Stomach (tissue), 8 donors: ENCODE measurements at regions not wholly inside any gene's neighbourhood (a gene's known extent, or its start where the extent isn't known, plus 50 kb on each side); places are given as distances from the start of the nearest gene placed in this dataset.
"Not testable (repeated sequence)": the region's sequence is repeated elsewhere in the genome, so short reads cannot be mapped to it uniquely, and the experiment has no call there.

Experiments
- DNase-seq, 2 donors: peaks; one replicate each; pipeline versions ENCODE4 v3.0.0 to v3.0.0-alpha.2; 2013 to 2019
- H3K27ac ChIP-seq, 5 donors: fragments of 200-600 bp in 4 of 5; sonication (generic) in 4 of 5; one replicate each; pipeline ENCODE4 v1.5.1; 2013 to 2019; ENCODE audit warnings: mild to moderate bottlenecking in 1 of 5, moderate library complexity in 1 of 5
- H3K27me3 ChIP-seq, 3 donors: fragments of 200-600 bp; sonication (generic); one replicate each; pipeline ENCODE4 v1.5.1; 2017 to 2019; ENCODE audit warnings: mixed run types in 1 of 3
- H3K36me3 ChIP-seq, 4 donors: fragments of 200-600 bp; sonication (generic); 1 replicate in 3 of 4; 2 replicates in 1 of 4; pipeline ENCODE4 v1.5.1; 2016 to 2019
- H3K4me1 ChIP-seq, 4 donors: fragments of 200-600 bp; sonication (generic); one replicate each; pipeline ENCODE4 v1.5.1; 2016 to 2019
- H3K4me3 ChIP-seq, 4 donors: fragments of 200-600 bp; sonication (generic) in 3 of 4; one replicate each; pipeline ENCODE4 v1.5.1; 2016 to 2019; ENCODE audit warnings: mild to moderate bottlenecking in 1 of 4
- H3K9me3 ChIP-seq, 4 donors: fragments of 200-600 bp; sonication (generic); one replicate each; pipeline ENCODE4 v1.5.1; 2016 to 2019
- CTCF ChIP-seq, 7 experiments: fragments of 450-650 bp in 4 of 7; fragments of 200-600 bp in 3 of 7; sonication (generic) in 3 of 7; IDR thresholded peaks; one replicate each; pipeline ENCODE4 v1.5.1; 2016 to 2019; ENCODE audit warnings: antibody characterized with exemption in 7 of 7, control low read depth in 2 of 7, mild to moderate bottlenecking in 1 of 7
- EP300 ChIP-seq: sonication (generic); formaldehyde crosslinking; IDR thresholded peaks from one replicate; pipeline ENCODE4 v1.6.1; 2017; ENCODE audit warnings: antibody characterized with exemption
- POLR2A ChIP-seq, 4 donors: fragments of 450-650 bp; IDR thresholded peaks; one replicate each; pipeline ENCODE4 v1.6.1; 2016; ENCODE audit warnings: antibody characterized with exemption in 4 of 4, control low read depth in 2 of 4, mild to moderate bottlenecking in 1 of 4, moderate library complexity in 1 of 4
- POLR2AphosphoS5 ChIP-seq, 3 donors: sonication (generic); formaldehyde crosslinking; IDR thresholded peaks; one replicate each; pipeline ENCODE4 v1.6.1; 2016; ENCODE audit warnings: antibody characterized with exemption in 3 of 3
- WGBS, 5 donors: extraction: QIAGEN DNeasy Blood & Tissue Kit in 3 of 5; methylation state at CpG; one replicate each; pipeline versions ENCODE4 v1.1.5 to v1.1.7; 2013 to 2018; 5-methylcytosine and 5-hydroxymethylcytosine counted together
- intact Hi-C: fragments of 100-400 bp; cut with DNase I; formaldehyde crosslinking; loops from one replicate; pipeline ENCODE4 v1.15.1; 2023; ENCODE audit warnings: low total_unique reads
- small RNA-seq, 4 donors: library from RNA; depleted of rRNA; stranded (forward); fragments of <200 nt; gene quantifications; one replicate each; pipeline ENCODE3, GENCODE V24; 2016
- donor health status: healthy with polysubstance abuse.
- donor health status: Bipolar disorder and iron deficiency.
- donor health status: healthy.

GRCh38 chr15:79778378-79778990, 118.3 kb downstream of the MTHFS start:
- peaks cover 0 to 6% (median 0%) of the 10 kb centered on the region in 4 donors for H3K4me1 ChIP-seq
- DNase-seq = no peak
- intact Hi-C loops = no loop called here
- TF ChIP-seq POLR2AphosphoS5 (IDR thresholded peaks at IDR 0.05) (no peak), EP300 (no peak), CTCF (IDR thresholded peaks at IDR 0.05) (no peak), POLR2A (IDR thresholded peaks at IDR 0.05) (no peak)
- H3K4me3 ChIP-seq = no peak overlapping the region
- H3K9me3 ChIP-seq = peaks cover 5 to 24% (median 16%) of the 10 kb centered on the region in 4 donors
- WGBS, 5 donors = 80 to 94% (median 91%) methylated on average over 3 of the region's 3 CpGs
- no peak overlapping the region for H3K27ac ChIP-seq
- no peaks in the 10 kb centered on the region for H3K36me3 ChIP-seq
- H3K27me3 ChIP-seq = peaks cover 0 to 9% (median 0%) of the 10 kb centered on the region in 3 donors

- Histone ChIP-seq H3K27me3 (peaks cover 0 to 9% (median 0%) of the 10 kb centered on the region in 3 donors), H3K9me3 (peaks cover 5 to 24% (median 16%) of the 10 kb centered on the region in 4 donors), H3K27ac (no peak overlapping the region), H3K36me3 (no peaks in the 10 kb centered on the region), H3K4me1 (peaks cover 0 to 6% (median 0%) of the 10 kb centered on the region in 4 donors), H3K4me3 (no peak overlapping the region)
- TF ChIP-seq POLR2A (IDR thresholded peaks at IDR 0.05) (no peak), POLR2AphosphoS5 (IDR thresholded peaks at IDR 0.05) (no peak), CTCF (IDR thresholded peaks at IDR 0.05) (no peak), EP300 (no peak)
- WGBS, 5 donors = 80 to 100% (median 90%) methylated on average over 2 of the region's 2 CpGs
- intact Hi-C loops = no loop called here
- DNase-seq = no peak
These were observed 117.1 kb downstream of the MTHFS start for GRCh38 chr15:79779746-79780145.

- intact Hi-C loops, H3K36me3 ChIP-seq, H3K4me1 ChIP-seq, DNase-seq, H3K4me3 ChIP-seq, H3K27ac ChIP-seq, H3K27me3 ChIP-seq: not testable (repeated sequence)
- H3K9me3 ChIP-seq = peaks cover 5 to 24% (median 16%) of the 10 kb centered on the region in 4 donors
These were observed 114.5 kb downstream of the MTHFS start for GRCh38 chr15:79782307-79782706.

Small RNA genes in the stretch of these regions (small RNA-seq; reads per million reads assigned to genes)
- gene AC026826.2 (0 reads per million in 4 donors), gene AC026826.3 (0 reads per million in 4 donors)
